ENCODE measurements at regions not wholly inside any gene's neighbourhood (a gene's known extent, or its start where the extent isn't known, plus 50 kb on each side); places are given as distances from the start of the nearest gene placed in this dataset.

- Mint-ChIP-seq H3K36me3 (ENCODE audit: low read depth) (no peaks in the 10 kb centered on the region), H3K4me3 (no peak overlapping the region), H3K27me3 (ENCODE audit: insufficient read depth) (peaks cover 4% of the 10 kb centered on the region), H3K4me1 (no peaks in the 10 kb centered on the region), H3K27ac (no peak overlapping the region), H3K9me3 (peaks cover 42% of the 10 kb centered on the region)
- no peak overlapping the region for H3K4me3 ChIP-seq (ENCODE audit: low read length)
- TF ChIP-seq CTCF (conservative IDR thresholded peaks at IDR 0.05), result no peak
- no peak overlapping the region for H3K9ac ChIP-seq (ENCODE audit: extremely low read depth, low read length, poor library complexity, severe bottlenecking)
- H3K27ac ChIP-seq (ENCODE audit: low read depth, low read length), result no peak overlapping the region
- WGBS, 2 experiments (ENCODE audit: insufficient coverage in 1 of 2, insufficient read length in 1 of 2), result 88 to 100% methylated on average over 3 of the region's 3 CpGs
- peaks cover 28% of the 10 kb centered on the region for H3K9me3 ChIP-seq (ENCODE audit: control insufficient read depth, low read length)
- no peak for DNase-seq
- H3K4me1 ChIP-seq (ENCODE audit: control insufficient read depth, insufficient read depth, low read length), result no peaks in the 10 kb centered on the region
- H3K36me3 ChIP-seq (ENCODE audit: control insufficient read depth, insufficient read depth, low read length), result no peaks in the 10 kb centered on the region
- no peaks in the 10 kb centered on the region for H3K27me3 ChIP-seq (ENCODE audit: control insufficient read depth, insufficient read depth, low read length, poor library complexity, severe bottlenecking)
Observed at GRCh38 chr16:79665970-79666369, 65.4 kb upstream of the MAF start.

- Mint-ChIP-seq H3K4me3 (no peak overlapping the region), H3K4me1 (no peaks in the 10 kb centered on the region), H3K36me3 (ENCODE audit: low read depth) (no peaks in the 10 kb centered on the region), H3K27me3 (ENCODE audit: insufficient read depth) (peaks cover 4% of the 10 kb centered on the region), H3K9me3 (peaks cover 32% of the 10 kb centered on the region), H3K27ac (no peak overlapping the region)
- TF ChIP-seq CTCF (conservative IDR thresholded peaks at IDR 0.05), result no peak
- no peaks in the 10 kb centered on the region for H3K36me3 ChIP-seq (ENCODE audit: control insufficient read depth, insufficient read depth, low read length)
- H3K27me3 ChIP-seq (ENCODE audit: control insufficient read depth, insufficient read depth, low read length, poor library complexity, severe bottlenecking), result no peaks in the 10 kb centered on the region
- 100% methylated on average over 1 of the region's 1 CpG; no CpG with 5 or more reads in 1 of the 2 experiments for WGBS, 2 experiments (ENCODE audit: insufficient coverage in 1 of 2, insufficient read length in 1 of 2)
- no peak overlapping the region for H3K4me3 ChIP-seq (ENCODE audit: low read length)
- H3K9me3 ChIP-seq (ENCODE audit: control insufficient read depth, low read length), result peaks cover 15% of the 10 kb centered on the region
- H3K9ac ChIP-seq (ENCODE audit: extremely low read depth, low read length, poor library complexity, severe bottlenecking), result no peak overlapping the region
- DNase-seq, result no peak
- no peaks in the 10 kb centered on the region for H3K4me1 ChIP-seq (ENCODE audit: control insufficient read depth, insufficient read depth, low read length)
- no peak overlapping the region for H3K27ac ChIP-seq (ENCODE audit: low read depth, low read length)
Observed at GRCh38 chr16:79664407-79664806, 63.9 kb upstream of the MAF start.

- Mint-ChIP-seq H3K4me1 (no peaks in the 10 kb centered on the region), H3K4me3 (no peak overlapping the region), H3K27ac (no peak overlapping the region), H3K27me3 (ENCODE audit: insufficient read depth) (peaks cover 4% of the 10 kb centered on the region), H3K36me3 (ENCODE audit: low read depth) (no peaks in the 10 kb centered on the region), H3K9me3 (peaks cover 19% of the 10 kb centered on the region)
- Histone ChIP-seq H3K9ac (ENCODE audit: extremely low read depth, low read length, poor library complexity, severe bottlenecking) (no peak overlapping the region), H3K9me3 (ENCODE audit: control insufficient read depth, low read length) (peaks cover 5% of the 10 kb centered on the region), H3K4me1 (ENCODE audit: control insufficient read depth, insufficient read depth, low read length) (no peaks in the 10 kb centered on the region), H3K27ac (ENCODE audit: low read depth, low read length) (no peak overlapping the region), H3K27me3 (ENCODE audit: control insufficient read depth, insufficient read depth, low read length, poor library complexity, severe bottlenecking) (no peaks in the 10 kb centered on the region), H3K4me3 (ENCODE audit: low read length) (no peak overlapping the region), H3K36me3 (ENCODE audit: control insufficient read depth, insufficient read depth, low read length) (no peaks in the 10 kb centered on the region)
- TF ChIP-seq CTCF (conservative IDR thresholded peaks at IDR 0.05), result no peak
- whole genome bisulfite sequencing, 2 experiments (ENCODE audit: insufficient coverage in 1 of 2, insufficient read length in 1 of 2), result 92 to 94% methylated on average over 2 to 5 of the region's 5 CpGs
- DNase-seq, result no peak
Observed at GRCh38 chr16:79662669-79663313, 62.3 kb upstream of the MAF start.
